ENCODE measurements at regions not wholly inside any gene's neighbourhood (a gene's known extent, or its start where the extent isn't known, plus 50 kb on each side); places are given as distances from the start of the nearest gene placed in this dataset.
A peak's percentile ranks its signal among the peaks of the same experiment; 100 is the strongest.
"Not testable (repeated sequence)": the region's sequence is repeated elsewhere in the genome, so short reads cannot be mapped to it uniquely, and the experiment has no call there.

DNA sequence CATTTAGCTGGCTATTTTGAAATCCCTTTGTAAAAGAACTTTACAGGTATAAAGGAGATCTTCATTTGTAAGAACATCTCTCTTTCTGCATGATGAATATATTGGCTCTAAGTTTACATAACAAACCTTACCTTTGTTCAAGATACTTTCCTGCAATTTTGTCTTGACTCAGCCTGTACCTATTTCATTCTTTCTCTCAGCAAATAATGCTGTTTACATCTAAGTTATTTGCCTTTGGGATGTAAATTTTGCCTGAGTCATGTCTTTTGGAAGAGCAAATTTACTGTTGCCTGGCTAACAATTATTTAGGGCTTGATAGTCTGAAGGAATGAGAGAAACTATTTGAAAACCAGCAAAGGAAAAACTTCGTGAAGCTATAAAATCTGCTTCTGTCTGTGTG, 210.4 kb upstream of the TGIF2LY start:
- not testable (repeated sequence) for DNase-seq (ENCODE audit: low read depth)

DNA sequence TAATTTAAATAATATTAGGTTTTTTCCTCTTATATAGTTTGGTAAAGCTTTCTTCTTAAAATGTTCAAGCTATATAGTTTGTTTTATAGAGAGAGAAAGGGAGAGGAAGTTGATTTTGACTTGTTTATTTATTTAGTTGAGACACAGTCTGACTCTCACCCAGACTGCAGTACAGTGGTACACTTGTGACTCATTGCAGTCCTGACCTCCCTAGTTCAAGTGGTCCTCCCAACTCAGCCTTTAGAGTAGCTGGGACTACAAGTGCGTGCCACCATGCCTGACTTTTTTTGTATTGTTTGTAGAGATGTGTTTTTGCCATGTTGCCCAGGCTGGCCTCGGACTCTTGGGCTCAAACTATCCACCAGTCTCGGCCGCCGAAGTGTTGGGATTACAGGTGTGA, 187.4 kb upstream of the TGIF2LY start:
- DNase-seq (ENCODE audit: low read depth) = not testable (repeated sequence)

DNA sequence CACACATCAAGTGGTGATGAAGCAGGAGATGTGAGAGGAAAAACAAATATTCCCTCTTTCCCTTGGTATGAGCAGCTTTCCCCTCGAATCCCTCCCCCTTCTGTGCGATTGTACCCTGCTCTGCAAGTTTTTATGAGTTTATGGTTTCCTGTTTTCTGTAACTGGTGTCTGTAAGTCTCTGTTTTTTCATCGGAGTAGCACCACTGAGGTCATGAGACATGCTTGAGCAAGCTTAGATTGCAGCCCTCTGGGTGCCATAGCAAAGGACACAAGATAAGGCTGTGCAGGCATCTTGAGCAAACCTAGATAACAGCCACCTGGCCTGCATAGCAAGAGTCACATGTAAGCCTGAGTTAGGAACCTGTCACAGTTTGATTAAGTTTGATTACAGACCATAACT, 174.6 kb upstream of the TGIF2LY start:
- DNase-seq (ENCODE audit: low read depth) = not testable (repeated sequence)

DNA sequence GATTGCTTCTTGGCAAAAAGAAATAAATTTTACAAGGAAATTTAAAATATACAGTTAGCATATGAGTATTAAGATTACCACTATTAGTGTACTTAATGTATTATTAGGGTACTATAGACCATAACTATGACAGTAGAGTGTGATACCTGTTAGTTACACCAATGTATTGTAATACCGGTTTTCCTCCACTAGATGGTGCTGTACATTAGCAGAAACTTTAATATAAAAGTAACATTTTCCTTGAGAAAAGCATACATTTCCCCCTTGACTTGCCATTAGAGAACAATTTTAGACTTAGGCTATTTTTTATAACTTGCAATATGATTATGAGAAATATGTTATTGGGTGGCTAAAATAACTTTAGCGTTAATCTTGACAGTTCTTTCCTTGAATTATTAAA, 173.3 kb upstream of the TGIF2LY start:
- peak; percentile 19 for DNase-seq (ENCODE audit: low read depth)

GRCh38 chrY:3406896-3407452, 171.9 kb upstream of the TGIF2LY start:
- not testable (repeated sequence) for DNase-seq (ENCODE audit: low read depth)

DNA sequence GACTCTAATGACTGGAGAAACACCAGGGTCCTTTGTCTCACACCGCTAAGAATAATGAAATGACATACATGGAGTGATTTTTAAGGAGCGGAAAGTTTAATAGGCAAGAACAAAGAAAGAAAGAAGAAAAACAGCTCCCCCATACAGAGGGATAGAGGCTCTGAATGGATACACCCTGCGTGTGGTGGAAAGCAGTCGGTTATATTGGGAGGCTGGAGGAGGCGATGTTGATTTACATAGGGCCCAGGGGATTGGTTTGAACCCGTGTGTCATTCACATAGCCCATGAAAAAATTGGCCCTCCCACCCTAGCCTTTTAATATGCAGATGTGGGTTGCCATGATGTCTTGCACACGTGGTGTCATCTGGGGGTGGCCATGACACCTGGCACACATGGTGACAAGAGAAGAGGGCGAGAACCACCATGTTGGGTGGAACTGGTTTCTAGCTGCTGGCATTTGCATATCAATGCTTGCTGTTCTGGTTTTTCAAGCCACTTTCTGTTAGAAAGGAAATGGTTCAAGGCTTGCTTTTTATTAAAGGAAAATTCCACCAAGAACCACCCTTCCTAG, 168.5 kb upstream of the TGIF2LY start:
- not testable (repeated sequence) for DNase-seq (ENCODE audit: low read depth)
